Ovary (tissue), 3 donors: ENCODE measurements at regions not wholly inside any gene's neighbourhood (a gene's known extent, or its start where the extent isn't known, plus 50 kb on each side); places are given as distances from the start of the nearest gene placed in this dataset.

Source experiments
- CTCF ChIP-seq, 3 donors: fragments of 450-650 bp in 2 of 3; fragments of 200-600 bp in 1 of 3; IDR thresholded peaks; one replicate each; pipeline versions ENCODE4 v1.5.1 to v1.8.0; 2016 to 2022; ENCODE audit warnings: antibody characterized with exemption in 3 of 3, mild to moderate bottlenecking in 1 of 3
- EP300 ChIP-seq: sonication (generic); formaldehyde crosslinking; IDR thresholded peaks from one replicate; pipeline ENCODE4 v1.6.1; 2017; ENCODE audit warnings: antibody characterized with exemption
- POLR2A ChIP-seq: fragments of 450-650 bp; IDR thresholded peaks from one replicate; pipeline ENCODE4 v1.6.1; 2017; ENCODE audit warnings: antibody characterized with exemption, mild to moderate bottlenecking, moderate library complexity
- donor health status: DM: no; HTN: no; CAD: no.

GRCh38 chr11:115848611-115849010 is 344.4 kb upstream of the CADM1 start:
- TF ChIP-seq CTCF (IDR thresholded peaks at IDR 0.05) (no peak), POLR2A (no peak), EP300 (no peak)
